ENCODE measurements at regions not wholly inside any gene's neighbourhood (a gene's known extent, or its start where the extent isn't known, plus 50 kb on each side); places are given as distances from the start of the nearest gene placed in this dataset.

DNA sequence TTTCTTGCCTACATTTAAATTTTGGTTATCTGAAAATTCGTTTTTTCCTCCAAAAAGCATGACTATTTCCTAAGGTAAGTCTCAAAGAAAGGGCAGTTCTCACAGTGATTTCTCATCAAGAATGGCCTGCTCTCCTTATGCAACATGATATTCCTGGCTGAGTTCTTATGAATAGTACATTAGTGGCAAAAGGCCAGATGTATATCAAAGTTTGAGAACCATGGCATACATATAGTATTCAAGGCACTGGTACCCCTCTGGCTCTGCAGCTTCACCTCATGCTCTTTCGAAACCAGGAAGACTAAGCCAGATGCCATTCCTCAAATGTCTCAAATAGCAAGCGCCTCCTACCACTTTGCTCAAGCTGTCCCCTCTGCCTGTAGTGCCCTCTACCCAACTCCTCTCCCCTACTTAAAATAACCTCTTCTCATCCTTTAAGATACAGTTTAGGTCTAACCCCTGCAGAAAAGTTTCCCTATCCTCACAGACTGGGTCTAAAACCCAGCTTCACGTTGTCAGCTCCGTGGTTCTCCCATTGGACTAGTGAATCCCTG, 280.3 kb downstream of the HACE1 start:
- TF ChIP-seq EP300 (IDR thresholded peaks at IDR 0.05; ENCODE audit: low read depth), result no peak
- TF ChIP-seq POLR2A (IDR thresholded peaks at IDR 0.05), result no peak
- TF ChIP-seq, protein P1, sequence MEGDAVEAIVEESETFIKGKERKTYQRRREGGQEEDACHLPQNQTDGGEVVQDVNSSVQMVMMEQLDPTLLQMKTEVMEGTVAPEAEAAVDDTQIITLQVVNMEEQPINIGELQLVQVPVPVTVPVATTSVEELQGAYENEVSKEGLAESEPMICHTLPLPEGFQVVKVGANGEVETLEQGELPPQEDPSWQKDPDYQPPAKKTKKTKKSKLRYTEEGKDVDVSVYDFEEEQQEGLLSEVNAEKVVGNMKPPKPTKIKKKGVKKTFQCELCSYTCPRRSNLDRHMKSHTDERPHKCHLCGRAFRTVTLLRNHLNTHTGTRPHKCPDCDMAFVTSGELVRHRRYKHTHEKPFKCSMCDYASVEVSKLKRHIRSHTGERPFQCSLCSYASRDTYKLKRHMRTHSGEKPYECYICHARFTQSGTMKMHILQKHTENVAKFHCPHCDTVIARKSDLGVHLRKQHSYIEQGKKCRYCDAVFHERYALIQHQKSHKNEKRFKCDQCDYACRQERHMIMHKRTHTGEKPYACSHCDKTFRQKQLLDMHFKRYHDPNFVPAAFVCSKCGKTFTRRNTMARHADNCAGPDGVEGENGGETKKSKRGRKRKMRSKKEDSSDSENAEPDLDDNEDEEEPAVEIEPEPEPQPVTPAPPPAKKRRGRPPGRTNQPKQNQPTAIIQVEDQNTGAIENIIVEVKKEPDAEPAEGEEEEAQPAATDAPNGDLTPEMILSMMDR (IDR thresholded peaks at IDR 0.05), result no peak
- TF ChIP-seq POLR2AphosphoS5 (IDR thresholded peaks at IDR 0.05), result no peak
- intact Hi-C loops (cut with DNase I; ENCODE audit: low total_unique reads), result no loop called here
- Histone ChIP-seq H3K27ac (no peak overlapping the region), H3K36me3 (no peaks in the 10 kb centered on the region), H3K9me3 (peaks cover 0 to 4% of the 10 kb centered on the region in 2 donors), H3K27me3 (no peaks in the 10 kb centered on the region), H3K4me1 (no peaks in the 10 kb centered on the region), H3K4me3 (no peak overlapping the region)
- WGBS, 2 donors (ENCODE audit: low coverage in 1 of 2), result 74 to 82% methylated on average over 5 of the region's 5 CpGs
- in situ Hi-C loops (cut with MboI; ENCODE audit: low pct_ligation_motif_present in 1 of 4, low pct_unique_long_range_greater_than_20kb in 1 of 4, low sequenced_read_pairs in 3 of 4), result no loop called here
- DNase-seq, result no peak

DNA sequence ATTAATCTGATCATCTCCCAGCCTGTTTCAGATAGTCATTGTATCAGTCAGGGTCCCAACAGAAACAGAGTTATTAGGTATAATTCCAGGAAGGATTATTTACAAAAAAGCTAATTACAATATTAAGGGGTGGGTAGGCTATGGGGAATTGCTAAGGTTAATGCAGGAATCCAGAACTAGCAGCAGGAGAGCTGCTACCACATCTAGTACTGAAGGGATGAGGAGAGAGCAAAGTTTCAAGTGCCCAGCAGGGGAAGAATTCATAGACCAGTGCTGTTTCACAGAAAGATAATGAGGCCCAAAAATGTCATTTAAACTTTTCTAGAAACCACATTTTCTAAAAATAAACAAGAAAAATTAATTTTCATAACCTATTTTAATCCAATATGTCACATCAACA, 284.2 kb downstream of the HACE1 start:
- no peak overlapping the region for H3K4me3 ChIP-seq
- no peak for DNase-seq
- TF ChIP-seq, protein P1 (IDR thresholded peaks at IDR 0.05), result no peak
- no peak for TF ChIP-seq POLR2A (IDR thresholded peaks at IDR 0.05)
- no peak for TF ChIP-seq POLR2AphosphoS5 (IDR thresholded peaks at IDR 0.05)
- no peak for TF ChIP-seq EP300 (IDR thresholded peaks at IDR 0.05; ENCODE audit: low read depth)
- no peak overlapping the region for H3K27ac ChIP-seq
- intact Hi-C loops (cut with DNase I; ENCODE audit: low total_unique reads), result no loop called here
- H3K36me3 ChIP-seq, result no peaks in the 10 kb centered on the region
- H3K4me1 ChIP-seq, result no peaks in the 10 kb centered on the region
- H3K9me3 ChIP-seq, result no peaks in the 10 kb centered on the region
- in situ Hi-C loops (cut with MboI; ENCODE audit: low pct_ligation_motif_present in 1 of 4, low pct_unique_long_range_greater_than_20kb in 1 of 4, low sequenced_read_pairs in 3 of 4), result no loop called here
- no peaks in the 10 kb centered on the region for H3K27me3 ChIP-seq

DNA sequence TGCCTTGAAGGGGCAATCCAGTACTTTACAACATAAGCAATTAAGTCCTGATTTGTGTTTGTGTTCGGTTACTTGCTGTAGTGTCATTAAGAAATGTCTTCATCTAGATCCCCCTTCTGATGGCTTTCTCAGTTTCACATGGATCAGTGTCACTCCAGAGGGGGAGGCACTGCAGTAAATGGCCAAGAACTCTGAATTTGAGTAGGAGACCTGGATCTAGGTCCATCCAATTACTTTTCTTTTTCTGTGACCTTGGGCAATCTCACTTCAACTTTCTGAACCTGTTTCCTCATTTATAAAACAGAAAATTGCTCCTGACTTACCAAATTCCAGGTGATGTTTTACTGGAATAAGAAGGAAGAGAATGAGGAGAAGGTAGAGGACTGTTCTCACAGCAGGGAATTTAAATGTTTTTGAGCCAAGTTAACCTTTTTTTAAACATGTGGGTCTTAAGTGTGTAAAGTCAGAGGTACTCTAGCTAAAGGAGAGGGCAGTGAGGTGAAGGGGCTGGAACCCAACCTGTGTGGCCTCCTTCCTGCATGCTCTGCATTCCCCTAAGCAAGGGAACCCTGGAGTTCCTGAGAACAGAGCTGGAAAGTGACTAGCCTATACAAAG, 285.5 kb downstream of the HACE1 start:
- Histone ChIP-seq H3K4me3 (no peak overlapping the region), H3K4me1 (no peaks in the 10 kb centered on the region), H3K27me3 (no peaks in the 10 kb centered on the region), H3K9me3 (no peaks in the 10 kb centered on the region), H3K36me3 (no peaks in the 10 kb centered on the region), H3K27ac (no peak overlapping the region)
- DNase-seq, result no peak
- in situ Hi-C loops (cut with MboI; ENCODE audit: low pct_ligation_motif_present in 1 of 4, low pct_unique_long_range_greater_than_20kb in 1 of 4, low sequenced_read_pairs in 3 of 4) (no loop called here), intact Hi-C loops (cut with DNase I; ENCODE audit: low total_unique reads) (no loop called here)
- TF ChIP-seq POLR2AphosphoS5 (IDR thresholded peaks at IDR 0.05) (no peak), EP300 (IDR thresholded peaks at IDR 0.05; ENCODE audit: low read depth) (no peak), POLR2A (IDR thresholded peaks at IDR 0.05) (no peak)
- TF ChIP-seq, protein P1 (IDR thresholded peaks at IDR 0.05), result no peak
- 43 to 45% methylated on average over 1 of the region's 1 CpG for WGBS, 2 donors (ENCODE audit: low coverage in 1 of 2)

DNA sequence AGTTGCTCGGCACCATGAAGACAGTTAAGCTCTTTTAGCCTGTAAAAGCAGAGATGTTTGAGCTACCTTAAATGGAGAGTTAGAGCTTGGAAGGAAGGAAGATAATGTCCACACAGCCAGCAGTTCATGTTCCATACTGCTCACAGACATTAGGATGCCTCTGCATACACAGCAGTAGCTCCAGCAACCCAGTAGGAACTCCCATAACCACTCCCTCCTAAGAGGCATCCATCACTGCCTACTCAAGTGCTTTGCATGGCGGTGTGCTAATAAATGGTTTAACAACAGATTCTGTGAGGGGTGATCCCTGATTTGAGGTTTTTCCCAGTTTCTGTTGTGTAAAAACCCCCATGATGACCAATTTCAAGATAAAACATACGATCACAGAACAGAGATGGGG, 286.4 kb downstream of the HACE1 start:
- 83 to 94% methylated on average over 2 to 3 of the region's 3 CpGs for WGBS, 2 donors (ENCODE audit: low coverage in 1 of 2)
- no peak for TF ChIP-seq POLR2AphosphoS5 (IDR thresholded peaks at IDR 0.05)
- TF ChIP-seq, protein P1 (IDR thresholded peaks at IDR 0.05), result no peak

More for the DNA sequence above, 286.4 kb downstream of the HACE1 start:
- H3K9me3 ChIP-seq, result no peaks in the 10 kb centered on the region
- intact Hi-C loops (cut with DNase I; ENCODE audit: low total_unique reads) (no loop called here), in situ Hi-C loops (cut with MboI; ENCODE audit: low pct_ligation_motif_present in 1 of 4, low pct_unique_long_range_greater_than_20kb in 1 of 4, low sequenced_read_pairs in 3 of 4) (no loop called here)
- no peak overlapping the region for H3K4me3 ChIP-seq
- no peaks in the 10 kb centered on the region for H3K36me3 ChIP-seq
- no peaks in the 10 kb centered on the region for H3K27me3 ChIP-seq
- DNase-seq, result no peak
- no peak overlapping the region for H3K27ac ChIP-seq
- no peaks in the 10 kb centered on the region for H3K4me1 ChIP-seq
